GM12872 (cell line): ENCODE measurements at regions not wholly inside any gene's neighbourhood (a gene's known extent, or its start where the extent isn't known, plus 50 kb on each side); places are given as distances from the start of the nearest gene placed in this dataset.

Experiments
- TF ChIP-seq, protein P1 (sequence below): IDR thresholded peaks from 3 replicates; pipeline ENCODE4 v1.5.1; 2011; ENCODE audit warnings: low read depth, mild to moderate bottlenecking, low read length, moderate library complexity; ENCODE audit not compliant: insufficient read depth

DNA sequence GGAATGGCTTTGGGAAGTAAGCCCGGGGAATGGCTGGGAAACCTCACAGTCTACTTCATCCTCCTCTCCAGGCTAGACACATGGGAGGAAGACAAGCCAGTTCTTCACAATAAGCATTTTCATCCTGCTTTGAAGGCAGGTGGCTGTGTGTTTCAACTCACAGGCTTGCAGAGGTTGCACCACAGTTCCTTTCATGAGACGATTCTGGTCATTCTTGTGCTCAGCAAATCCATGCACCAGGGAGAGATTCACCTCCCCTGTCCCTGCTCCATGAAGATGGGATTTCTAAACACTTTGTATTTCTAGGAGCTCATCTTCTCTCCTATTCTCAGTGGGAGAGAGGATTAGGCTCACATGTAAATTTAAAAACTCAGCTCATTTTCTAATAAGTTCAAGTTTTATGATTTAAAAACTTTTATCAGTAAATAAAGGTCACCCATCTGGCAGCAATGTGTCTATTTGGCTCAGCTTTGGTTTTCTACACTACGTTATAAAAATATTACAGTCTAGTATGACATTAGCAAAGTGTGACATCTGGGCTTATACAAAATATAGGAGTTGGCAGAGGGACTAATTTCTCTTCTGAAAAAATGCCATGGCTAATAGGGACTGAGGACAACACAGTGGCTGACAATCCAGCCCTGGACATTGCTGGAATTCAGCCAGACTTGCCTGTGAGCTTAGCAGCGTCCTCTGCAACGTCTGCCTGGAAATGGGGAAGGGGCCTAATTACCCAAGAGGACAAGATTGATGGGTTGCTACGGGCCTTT is 283.2 kb upstream of the SLC10A2 start:
- TF ChIP-seq, protein P1, sequence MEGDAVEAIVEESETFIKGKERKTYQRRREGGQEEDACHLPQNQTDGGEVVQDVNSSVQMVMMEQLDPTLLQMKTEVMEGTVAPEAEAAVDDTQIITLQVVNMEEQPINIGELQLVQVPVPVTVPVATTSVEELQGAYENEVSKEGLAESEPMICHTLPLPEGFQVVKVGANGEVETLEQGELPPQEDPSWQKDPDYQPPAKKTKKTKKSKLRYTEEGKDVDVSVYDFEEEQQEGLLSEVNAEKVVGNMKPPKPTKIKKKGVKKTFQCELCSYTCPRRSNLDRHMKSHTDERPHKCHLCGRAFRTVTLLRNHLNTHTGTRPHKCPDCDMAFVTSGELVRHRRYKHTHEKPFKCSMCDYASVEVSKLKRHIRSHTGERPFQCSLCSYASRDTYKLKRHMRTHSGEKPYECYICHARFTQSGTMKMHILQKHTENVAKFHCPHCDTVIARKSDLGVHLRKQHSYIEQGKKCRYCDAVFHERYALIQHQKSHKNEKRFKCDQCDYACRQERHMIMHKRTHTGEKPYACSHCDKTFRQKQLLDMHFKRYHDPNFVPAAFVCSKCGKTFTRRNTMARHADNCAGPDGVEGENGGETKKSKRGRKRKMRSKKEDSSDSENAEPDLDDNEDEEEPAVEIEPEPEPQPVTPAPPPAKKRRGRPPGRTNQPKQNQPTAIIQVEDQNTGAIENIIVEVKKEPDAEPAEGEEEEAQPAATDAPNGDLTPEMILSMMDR: no peak

DNA sequence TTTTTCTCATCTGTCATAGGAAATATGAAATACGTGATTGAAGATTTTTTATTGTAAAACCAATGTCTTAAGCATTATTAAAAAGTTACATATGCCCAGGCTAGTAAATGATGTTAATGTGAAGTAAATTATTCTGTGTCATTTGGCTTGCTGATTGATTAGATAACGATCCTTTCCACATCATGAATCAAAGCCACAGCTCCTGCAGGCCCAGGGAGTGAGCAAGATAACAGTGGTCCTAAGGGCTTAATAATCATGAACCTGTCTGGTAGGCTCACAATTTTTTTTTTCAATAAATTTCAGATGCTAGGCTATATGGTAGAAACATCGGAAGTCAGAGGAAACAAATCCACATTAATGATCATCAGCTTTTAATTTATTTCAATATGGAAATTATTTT is 269.0 kb upstream of the SLC10A2 start:
- TF ChIP-seq, protein P1: no peak

DNA sequence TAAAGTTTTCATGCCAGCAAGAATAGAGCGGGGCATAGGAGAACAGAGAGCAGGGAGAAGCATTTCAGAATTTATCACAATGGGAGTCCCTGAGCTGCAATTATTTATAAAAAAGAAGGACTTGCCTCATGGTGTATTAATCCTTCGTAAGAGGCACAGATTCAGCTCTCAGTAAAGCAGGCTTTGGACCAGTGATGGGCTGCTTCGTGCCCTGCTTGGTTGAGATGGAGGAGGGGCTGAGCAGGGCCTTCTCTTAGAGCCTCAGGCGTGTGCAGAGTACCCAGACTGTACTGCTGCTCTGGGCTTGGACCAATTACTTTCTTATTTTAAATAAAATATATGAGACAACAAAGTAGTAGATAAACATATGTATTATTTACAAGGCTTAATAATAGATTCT is 265.7 kb upstream of the SLC10A2 start:
- TF ChIP-seq, protein P1: no peak

DNA sequence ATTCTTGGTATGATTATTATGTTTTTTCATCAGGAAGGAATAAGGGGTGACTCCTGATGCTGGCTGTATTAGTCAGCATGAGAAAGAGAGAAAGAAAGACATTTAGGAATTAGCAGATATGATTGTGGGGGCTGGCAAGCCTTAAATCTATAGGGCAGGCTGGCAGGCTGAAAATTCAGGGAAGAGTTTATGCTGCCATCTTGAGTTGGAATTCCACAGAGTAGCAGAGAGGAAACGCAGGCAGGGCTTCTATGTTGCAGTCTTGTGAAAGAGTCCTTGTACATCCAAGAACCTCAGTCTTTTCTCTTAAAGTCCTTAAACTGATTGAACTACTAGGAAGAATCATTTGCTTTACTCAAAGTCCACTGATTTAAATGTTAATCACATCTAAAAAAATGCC is 262.7 kb upstream of the SLC10A2 start:
- TF ChIP-seq, protein P1: no peak

DNA sequence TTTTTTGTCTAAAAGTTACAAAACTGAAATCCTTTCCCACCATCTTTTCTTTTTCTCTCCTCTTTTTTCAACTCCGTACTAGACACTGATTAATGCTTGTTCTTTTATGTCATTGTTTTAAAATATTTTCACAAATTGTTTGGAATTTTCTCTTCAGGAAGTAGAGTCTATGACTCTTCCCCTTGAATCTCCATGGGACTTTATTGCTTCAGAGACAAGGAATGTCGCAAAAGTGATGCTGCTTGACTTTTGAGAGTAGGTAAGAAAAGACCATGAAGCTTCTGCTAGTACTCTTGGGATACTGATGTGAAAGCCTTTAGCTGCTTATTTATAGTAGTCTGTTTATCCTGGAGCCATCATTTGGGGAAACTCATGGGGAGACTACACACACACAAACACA is 260.1 kb upstream of the SLC10A2 start:
- TF ChIP-seq, protein P1: no peak

DNA sequence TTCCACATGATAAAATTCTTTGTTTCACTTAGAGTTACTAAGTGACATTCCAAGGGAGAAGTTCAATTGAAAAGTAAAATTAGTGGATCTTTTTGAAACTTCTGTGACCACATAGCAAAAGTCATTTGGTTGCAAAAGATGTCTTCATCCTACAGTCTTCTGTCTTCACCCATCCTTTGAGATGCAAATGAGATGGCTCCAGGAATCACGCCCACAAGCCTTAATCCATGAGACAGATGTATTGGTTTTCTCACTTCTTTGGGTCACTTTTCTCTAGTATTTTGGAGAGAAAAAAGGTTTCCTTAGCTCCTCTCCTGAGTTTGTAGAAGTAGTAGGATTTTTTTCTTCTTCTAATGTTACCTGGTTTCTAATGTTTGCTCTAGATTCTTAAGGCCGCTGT is 259.5 kb upstream of the SLC10A2 start:
- TF ChIP-seq, protein P1: no peak

DNA sequence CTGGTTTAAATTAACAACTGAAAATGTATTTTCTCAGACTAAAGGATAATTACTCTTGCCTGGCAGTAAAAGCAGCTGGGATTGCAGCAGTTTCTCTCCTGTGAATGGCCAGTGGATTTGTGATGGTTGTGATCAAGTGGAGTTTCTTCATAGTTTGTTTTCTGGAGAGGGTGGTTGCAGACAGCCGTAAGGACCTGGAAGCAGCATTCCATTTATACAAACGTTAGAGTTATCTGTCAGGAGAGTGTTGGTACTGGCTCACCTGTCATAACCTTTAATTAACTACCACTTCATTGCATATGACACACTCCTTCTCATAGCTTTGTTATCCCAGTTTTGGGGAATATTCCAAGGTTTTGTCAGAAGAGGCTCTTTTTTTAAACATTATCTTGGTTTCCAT is 258.4 kb upstream of the SLC10A2 start:
- TF ChIP-seq, protein P1: no peak
